Trophoblast cell (in vitro differentiated cells and primary cell): ENCODE measurements at regions not wholly inside any gene's neighbourhood (a gene's known extent, or its start where the extent isn't known, plus 50 kb on each side); places are given as distances from the start of the nearest gene placed in this dataset.
"Not testable (repeated sequence)": the region's sequence is repeated elsewhere in the genome, so short reads cannot be mapped to it uniquely, and the experiment has no call there.

Experiments
- DNase-seq, 2 donors: peaks; one replicate each; pipeline ENCODE4 v3.0.0-alpha.2; 2016
- H2AFZ ChIP-seq: 2 replicates; pipeline ENCODE4 v1.6.1; 2013; ENCODE audit warnings: low read length, moderate library complexity, mild to moderate bottlenecking; ENCODE audit not compliant: insufficient read depth, poor library complexity
- H2AK5ac ChIP-seq: 2 replicates; pipeline ENCODE4 v1.6.1; 2013; ENCODE audit warnings: mild to moderate bottlenecking, low read length
- H2BK120ac ChIP-seq: 2 replicates; pipeline ENCODE4 v1.6.1; 2013; ENCODE audit warnings: low read length, mild to moderate bottlenecking, moderate library complexity; ENCODE audit not compliant: insufficient read depth, poor library complexity
- H2BK12ac ChIP-seq: 2 replicates; pipeline ENCODE4 v1.6.1; 2013; ENCODE audit warnings: mild to moderate bottlenecking, low read length, moderate library complexity
- H2BK5ac ChIP-seq: 2 replicates; pipeline ENCODE4 v1.6.1; 2013; ENCODE audit warnings: low read length, low read depth, moderate library complexity, mild to moderate bottlenecking; ENCODE audit not compliant: poor library complexity
- H3K14ac ChIP-seq: 2 replicates; pipeline ENCODE4 v1.6.1; 2013; ENCODE audit warnings: mild to moderate bottlenecking, low read length
- H3K18ac ChIP-seq: 2 replicates; pipeline ENCODE4 v1.6.1; 2013; ENCODE audit warnings: mild to moderate bottlenecking, low read length
- H3K23ac ChIP-seq: 2 replicates; pipeline ENCODE4 v1.6.1; 2013; ENCODE audit warnings: low read length
- H3K27ac ChIP-seq: 2 replicates; pipeline ENCODE4 v1.5.1; 2013; ENCODE audit warnings: low read depth, mild to moderate bottlenecking, inconsistent platforms, low read length, moderate library complexity
- H3K27me3 ChIP-seq: 2 replicates; pipeline ENCODE4 v1.6.1; 2013; ENCODE audit warnings: inconsistent platforms, mild to moderate bottlenecking, low read length, moderate library complexity; ENCODE audit not compliant: insufficient read depth
- H3K36me3 ChIP-seq, 2 experiments: 1 replicate in 1 of 2; 2 replicates in 1 of 2; pipeline ENCODE4 v1.6.1; 2013; ENCODE audit warnings: low read length in 2 of 2, mild to moderate bottlenecking in 2 of 2, moderate library complexity in 1 of 2; ENCODE audit not compliant: insufficient read depth in 2 of 2, control insufficient read depth in 1 of 2
- H3K4ac ChIP-seq: 2 replicates; pipeline ENCODE4 v1.6.1; 2013; ENCODE audit warnings: low read depth, mild to moderate bottlenecking, low read length, moderate library complexity
- H3K4me1 ChIP-seq, 2 experiments: 1 replicate in 1 of 2; 2 replicates in 1 of 2; pipeline ENCODE4 v1.6.1; 2013; ENCODE audit warnings: low read length in 2 of 2, mild to moderate bottlenecking in 2 of 2, moderate library complexity in 1 of 2; ENCODE audit not compliant: insufficient read depth in 2 of 2, control insufficient read depth in 1 of 2
- H3K4me2 ChIP-seq: 2 replicates; pipeline ENCODE4 v1.6.1; 2013; ENCODE audit warnings: inconsistent platforms, mild to moderate bottlenecking, low read length, moderate library complexity
- H3K4me3 ChIP-seq: 2 replicates; pipeline ENCODE4 v1.5.1; 2013; ENCODE audit warnings: mild to moderate bottlenecking, low read depth, low read length, inconsistent platforms
- H3K79me1 ChIP-seq: one replicate; pipeline ENCODE4 v1.6.1; 2013; ENCODE audit warnings: low read length
- H3K79me2 ChIP-seq: 2 replicates; pipeline ENCODE4 v1.6.1; 2013; ENCODE audit warnings: low read length, mild to moderate bottlenecking; ENCODE audit not compliant: control insufficient read depth, insufficient read depth, poor library complexity
- H3K9ac ChIP-seq: 2 replicates; pipeline ENCODE4 v1.6.1; 2013; ENCODE audit warnings: mild to moderate bottlenecking, low read length
- H3K9me3 ChIP-seq: 2 replicates; pipeline ENCODE4 v1.6.1; 2013; ENCODE audit warnings: low read depth, mild to moderate bottlenecking, control low read depth, inconsistent platforms, low read length; ENCODE audit not compliant: insufficient read depth
- H4K12ac ChIP-seq: 2 replicates; pipeline ENCODE4 v1.6.1; 2013; ENCODE audit warnings: low read depth, mild to moderate bottlenecking, low read length, moderate library complexity
- H4K8ac ChIP-seq: 2 replicates; pipeline ENCODE4 v1.6.1; 2013; ENCODE audit warnings: low read depth, mild to moderate bottlenecking, low read length, moderate library complexity
- H4K91ac ChIP-seq: one replicate; pipeline ENCODE4 v1.6.1; 2013; ENCODE audit warnings: low read depth, mild to moderate bottlenecking, low read length, moderate library complexity
- WGBS: extraction: QIAGEN DNeasy Blood & Tissue Kit; methylation state at CpG from one replicate; pipeline ENCODE4 v1.1.7; 2013; ENCODE audit warnings: missing lambda C conversion rate; ENCODE audit not compliant: insufficient read length, insufficient coverage; ENCODE audit errors: extremely low coverage; 5-methylcytosine and 5-hydroxymethylcytosine counted together

GRCh38 chr21:10382135-10382534 is 139.2 kb upstream of the TPTE start:
- H3K4me2 ChIP-seq, H2BK12ac ChIP-seq, H3K27ac ChIP-seq, H3K18ac ChIP-seq, H3K14ac ChIP-seq, H2BK5ac ChIP-seq, H2AK5ac ChIP-seq, H3K23ac ChIP-seq, H3K79me1 ChIP-seq, H3K4ac ChIP-seq, H3K36me3 ChIP-seq, DNase-seq, H2AFZ ChIP-seq, H3K27me3 ChIP-seq, H3K4me3 ChIP-seq, H2BK120ac ChIP-seq, H4K12ac ChIP-seq, H3K9ac ChIP-seq, H3K79me2 ChIP-seq, H3K4me1 ChIP-seq, H4K91ac ChIP-seq, H4K8ac ChIP-seq: not testable (repeated sequence)
- H3K9me3 ChIP-seq = peaks cover 63% of the 10 kb centered on the region
- no CpG with 5 or more reads among the region's 8 CpGs for WGBS

- H3K14ac ChIP-seq, DNase-seq, H3K9ac ChIP-seq, H3K79me1 ChIP-seq, H2BK120ac ChIP-seq, H3K4me1 ChIP-seq, H2BK12ac ChIP-seq, H4K91ac ChIP-seq, H3K18ac ChIP-seq, H3K27ac ChIP-seq, H3K27me3 ChIP-seq, H3K23ac ChIP-seq, H2BK5ac ChIP-seq, H3K79me2 ChIP-seq, H3K4me3 ChIP-seq, H4K8ac ChIP-seq, H2AK5ac ChIP-seq, H3K4ac ChIP-seq, H3K4me2 ChIP-seq, H2AFZ ChIP-seq, H4K12ac ChIP-seq, H3K36me3 ChIP-seq: not testable (repeated sequence)
- no CpG with 5 or more reads among the region's 5 CpGs for WGBS
- H3K9me3 ChIP-seq = peaks cover 62% of the 10 kb centered on the region
Observed at GRCh38 chr21:10382580-10382979, 138.8 kb upstream of the TPTE start.

- H3K36me3 ChIP-seq, H4K91ac ChIP-seq, H3K18ac ChIP-seq, H3K4me2 ChIP-seq, H3K79me2 ChIP-seq, H3K9ac ChIP-seq, H3K14ac ChIP-seq, H2AK5ac ChIP-seq, H3K4me1 ChIP-seq, H3K4ac ChIP-seq, H3K27me3 ChIP-seq, H3K23ac ChIP-seq, H4K12ac ChIP-seq, H3K27ac ChIP-seq, H2BK12ac ChIP-seq, H4K8ac ChIP-seq, H3K4me3 ChIP-seq, H2BK5ac ChIP-seq, H2AFZ ChIP-seq, DNase-seq, H2BK120ac ChIP-seq, H3K79me1 ChIP-seq: not testable (repeated sequence)
- H3K9me3 ChIP-seq = peaks cover 59% of the 10 kb centered on the region
- no CpG with 5 or more reads among the region's 10 CpGs for whole genome bisulfite sequencing
Observed at GRCh38 chr21:10383571-10383970, 137.8 kb upstream of the TPTE start.

GRCh38 chr21:10384304-10384861 is 137.0 kb upstream of the TPTE start:
- not testable (repeated sequence) for H2BK12ac ChIP-seq, H2AK5ac ChIP-seq, H3K23ac ChIP-seq, H2BK120ac ChIP-seq, H2BK5ac ChIP-seq, H3K4me1 ChIP-seq, H4K8ac ChIP-seq, H3K27ac ChIP-seq, H2AFZ ChIP-seq, H4K12ac ChIP-seq, H3K36me3 ChIP-seq, H3K4ac ChIP-seq, H3K9ac ChIP-seq, DNase-seq, H3K27me3 ChIP-seq, H3K4me3 ChIP-seq, H3K79me2 ChIP-seq, H3K18ac ChIP-seq, H3K79me1 ChIP-seq, H3K4me2 ChIP-seq, H3K14ac ChIP-seq, H4K91ac ChIP-seq
- H3K9me3 ChIP-seq = peaks cover 53% of the 10 kb centered on the region
- WGBS = no CpG with 5 or more reads among the region's 3 CpGs
